Endothelial cell of umbilical vein (primary cell): ENCODE measurements at regions not wholly inside any gene's neighbourhood (a gene's known extent, or its start where the extent isn't known, plus 50 kb on each side); places are given as distances from the start of the nearest gene placed in this dataset.

ENCODE experiments used
- BruUV-seq: library from RNA; stranded (reverse); fragments of 400-500 nt; replicated peaks from 2 replicates; lab custom pipeline; 2021; lab: Mats Ljungman, UMichigan
- CTCF ChIA-PET: fragments of 300-600, 350-600 bp; sonication (Branson Sonifier 250); formaldehyde crosslinking; loops from one replicate; lab custom pipeline; 2021; ENCODE audit warnings: antibody characterized with exemption, inconsistent platforms; lab: Charles Lee
- POLR2A ChIA-PET: fragments of 300-600, 350-600 bp; sonication (Branson Sonifier 250); formaldehyde crosslinking; loops from one replicate; lab custom pipeline; 2021; ENCODE audit warnings: antibody characterized with exemption, inconsistent platforms; lab: Charles Lee
- DNase-seq: peaks from one replicate; pipeline ENCODE4 v3.0.0-alpha.2; 2011; ENCODE audit warnings: low read depth, low spot score
- FAIRE-seq: peaks from 2 replicates; lab custom pipeline; 2011; peaks lifted over from hg19 to GRCh38; lab: Jason Lieb, UNC
- H2AFZ ChIP-seq: 2 replicates; pipeline ENCODE4 v1.6.0; 2012; ENCODE audit warnings: low read depth, low read length, control low read depth, inconsistent platforms
- H3K27ac ChIP-seq: 2 replicates; pipeline ENCODE4 v1.5.1; 2011; ENCODE audit warnings: low read depth, mild to moderate bottlenecking, control low read depth, low read length, moderate library complexity; ENCODE audit not compliant: insufficient read depth
- H3K27me3 ChIP-seq, 2 experiments: 2 replicates each; pipeline versions ENCODE4 v1.6.0 to v1.6.1; 2011; ENCODE audit warnings: low read length in 2 of 2, mixed read lengths in 1 of 2; ENCODE audit not compliant: control insufficient read depth in 2 of 2, insufficient read depth in 2 of 2
- H3K36me3 ChIP-seq, 2 experiments: 2 replicates in 1 of 2; 3 replicates in 1 of 2; pipeline ENCODE4 v1.5.1; 2011; ENCODE audit warnings: low read length in 2 of 2, mild to moderate bottlenecking in 1 of 2, moderate library complexity in 1 of 2; ENCODE audit not compliant: control insufficient read depth in 2 of 2, insufficient read depth in 2 of 2; ENCODE audit errors: extremely low read depth in 1 of 2
- H3K4me1 ChIP-seq: 3 replicates; pipeline ENCODE4 v1.5.1; 2011; ENCODE audit warnings: mild to moderate bottlenecking, low read length; ENCODE audit not compliant: control insufficient read depth, insufficient read depth; ENCODE audit errors: extremely low read depth
- H3K4me2 ChIP-seq: 2 replicates; pipeline ENCODE4 v1.6.1; 2011; ENCODE audit warnings: low read length, control low read depth, mixed read lengths; ENCODE audit not compliant: insufficient read depth
- H3K4me3 ChIP-seq, 3 experiments: fragments of 200-600 bp in 1 of 3; sonication (generic), shearing (Covaris generic) in 1 of 3; replicated peaks in 1 of 3; 2 replicates each; pipeline ENCODE4 v1.5.1; 2011 to 2016; ENCODE audit warnings: control low read depth in 3 of 3, low read length in 3 of 3, mild to moderate bottlenecking in 2 of 3, inconsistent platforms in 1 of 3, low read depth in 1 of 3, moderate library complexity in 1 of 3; ENCODE audit not compliant: insufficient read depth in 1 of 3
- H3K79me2 ChIP-seq: 2 replicates; pipeline ENCODE4 v1.6.0; 2012; ENCODE audit warnings: low read length, inconsistent platforms; ENCODE audit not compliant: control insufficient read depth, insufficient read depth
- H3K9ac ChIP-seq: replicated peaks from 2 replicates; pipeline ENCODE3; 2011; ENCODE audit warnings: low read length, control low read depth; ENCODE audit not compliant: insufficient read depth; ENCODE audit errors: extremely low read depth
- H3K9me1 ChIP-seq: replicated peaks from 3 replicates; pipeline ENCODE4 v1.6.0; 2011; ENCODE audit warnings: mild to moderate bottlenecking, low read length; ENCODE audit not compliant: control insufficient read depth, insufficient read depth; ENCODE audit errors: extremely low read depth
- H3K9me3 ChIP-seq: replicated peaks from 2 replicates; pipeline ENCODE4 v1.5.1; 2012; ENCODE audit warnings: low read length, inconsistent platforms; ENCODE audit not compliant: control insufficient read depth, insufficient read depth
- H4K20me1 ChIP-seq: replicated peaks from 2 replicates; pipeline ENCODE3; 2011; ENCODE audit warnings: mild to moderate bottlenecking, low read length; ENCODE audit not compliant: control insufficient read depth, insufficient read depth; ENCODE audit errors: extremely low read depth
- EZH2 ChIP-seq: IDR thresholded peaks from 2 replicates; pipeline ENCODE4 v1.6.1; 2012; ENCODE audit warnings: borderline replicate concordance, low read depth, mild to moderate bottlenecking, moderate library complexity, low read length, inconsistent platforms; ENCODE audit not compliant: severe bottlenecking
- FOS ChIP-seq: IDR thresholded peaks from 2 replicates; pipeline ENCODE4 v1.6.1; 2011; ENCODE audit warnings: mild to moderate bottlenecking, low read length, moderate library complexity, borderline replicate concordance; ENCODE audit not compliant: insufficient read depth
- GATA2 ChIP-seq: IDR thresholded peaks from 2 replicates; pipeline ENCODE4 v1.7.0; 2011; ENCODE audit warnings: low read depth, mild to moderate bottlenecking, moderate library complexity, mixed read lengths, low read length; ENCODE audit not compliant: insufficient read length, insufficient read depth
- JUN ChIP-seq: IDR thresholded peaks from 2 replicates; pipeline ENCODE4 v1.6.1; 2011; ENCODE audit warnings: borderline replicate concordance, low read depth; ENCODE audit not compliant: insufficient read length, insufficient read depth
- MYC ChIP-seq: IDR thresholded peaks from one replicate; pipeline ENCODE4 v1.6.1; 2011; ENCODE audit warnings: mild to moderate bottlenecking, low read depth, low read length
- POLR2A ChIP-seq: IDR thresholded peaks from 2 replicates; pipeline ENCODE4 v1.6.1; 2012; ENCODE audit warnings: low read depth, mild to moderate bottlenecking, control low read depth, low read length
- POLR2AphosphoS5 ChIP-seq: IDR thresholded peaks from 2 replicates; pipeline ENCODE4 v1.6.1; 2012; ENCODE audit warnings: low read depth, mild to moderate bottlenecking, control low read depth, low read length, moderate library complexity; ENCODE audit not compliant: insufficient read depth
- dilution Hi-C: fragments of 300-500 bp; cut with MboI; formaldehyde crosslinking; loops from one replicate; pipeline ENCODE4 v1.15.0; 2019; ENCODE audit warnings: low sequenced_read_pairs; ENCODE audit not compliant: extremely low pct_ligation_motif_present
- intact Hi-C: fragments of 100-400 bp; cut with micrococcal nuclease; formaldehyde crosslinking; loops from one replicate; pipeline ENCODE4 v1.10.0; 2022
- TF ChIP-seq, protein P1 (sequence below): IDR thresholded peaks from 2 replicates; pipeline ENCODE4 v1.6.1; 2011; ENCODE audit not compliant: insufficient read depth, insufficient read length
- TF ChIP-seq, protein P2 (sequence below), 2 donors: IDR thresholded peaks; 1 replicate in 1 of 2; 2 replicates in 1 of 2; pipeline ENCODE4 v1.5.1; 2011; ENCODE audit warnings: low read length in 2 of 2, mild to moderate bottlenecking in 2 of 2, moderate library complexity in 2 of 2, control low read depth in 1 of 2, inconsistent platforms in 1 of 2, low read depth in 1 of 2; ENCODE audit not compliant: insufficient read depth in 1 of 2; ENCODE audit errors: extremely low read depth in 1 of 2

DNA sequence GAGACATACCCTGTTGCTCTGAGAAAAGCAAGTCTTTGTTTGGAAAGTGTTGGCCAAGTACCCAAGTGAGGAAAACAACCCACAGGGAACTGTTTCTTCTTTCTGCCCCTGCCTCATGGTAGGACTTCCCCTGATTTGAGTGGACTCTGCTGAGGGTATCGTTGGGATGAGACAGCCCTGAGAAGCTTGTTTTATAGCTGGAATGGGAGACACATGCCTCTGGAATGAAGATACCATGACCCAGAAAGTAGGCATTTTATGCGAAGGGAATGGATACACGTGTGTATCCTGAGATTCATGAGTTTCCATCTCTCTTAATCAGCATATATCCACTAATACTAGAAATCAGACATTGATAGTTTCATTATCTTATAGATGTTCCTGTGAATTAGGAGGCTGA is 382.3 kb downstream of the ATP23 start:
- BruUV-seq, result no TSS peak
- no peak for FAIRE-seq

More for the DNA sequence above, 382.3 kb downstream of the ATP23 start:
- H3K4me3 ChIP-seq, result no peak overlapping the region
- H3K36me3 ChIP-seq, result no peaks in the 10 kb centered on the region
- ChIA-PET POLR2A (no interaction called here), CTCF (no interaction called here)
- TF ChIP-seq POLR2A, result no peak
- no peak for TF ChIP-seq FOS
- TF ChIP-seq, protein P1, sequence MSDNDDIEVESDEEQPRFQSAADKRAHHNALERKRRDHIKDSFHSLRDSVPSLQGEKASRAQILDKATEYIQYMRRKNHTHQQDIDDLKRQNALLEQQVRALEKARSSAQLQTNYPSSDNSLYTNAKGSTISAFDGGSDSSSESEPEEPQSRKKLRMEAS, result no peak
- TF ChIP-seq JUN, result no peak
- TF ChIP-seq GATA2, result no peak
- no peak for TF ChIP-seq POLR2AphosphoS5
- no peak for TF ChIP-seq MYC
- no peak for TF ChIP-seq EZH2
- TF ChIP-seq, protein P2, sequence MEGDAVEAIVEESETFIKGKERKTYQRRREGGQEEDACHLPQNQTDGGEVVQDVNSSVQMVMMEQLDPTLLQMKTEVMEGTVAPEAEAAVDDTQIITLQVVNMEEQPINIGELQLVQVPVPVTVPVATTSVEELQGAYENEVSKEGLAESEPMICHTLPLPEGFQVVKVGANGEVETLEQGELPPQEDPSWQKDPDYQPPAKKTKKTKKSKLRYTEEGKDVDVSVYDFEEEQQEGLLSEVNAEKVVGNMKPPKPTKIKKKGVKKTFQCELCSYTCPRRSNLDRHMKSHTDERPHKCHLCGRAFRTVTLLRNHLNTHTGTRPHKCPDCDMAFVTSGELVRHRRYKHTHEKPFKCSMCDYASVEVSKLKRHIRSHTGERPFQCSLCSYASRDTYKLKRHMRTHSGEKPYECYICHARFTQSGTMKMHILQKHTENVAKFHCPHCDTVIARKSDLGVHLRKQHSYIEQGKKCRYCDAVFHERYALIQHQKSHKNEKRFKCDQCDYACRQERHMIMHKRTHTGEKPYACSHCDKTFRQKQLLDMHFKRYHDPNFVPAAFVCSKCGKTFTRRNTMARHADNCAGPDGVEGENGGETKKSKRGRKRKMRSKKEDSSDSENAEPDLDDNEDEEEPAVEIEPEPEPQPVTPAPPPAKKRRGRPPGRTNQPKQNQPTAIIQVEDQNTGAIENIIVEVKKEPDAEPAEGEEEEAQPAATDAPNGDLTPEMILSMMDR (IDR thresholded peaks at IDR 0.05; ENCODE audit: extremely low read depth in 1 of 2, insufficient read depth in 1 of 2, low read depth in 1 of 2, low read length in 2 of 2), result no peak
- H3K4me1 ChIP-seq, result no peaks in the 10 kb centered on the region
- H3K9me1 ChIP-seq, result no peaks in the 10 kb centered on the region
- H3K27me3 ChIP-seq, result no peaks in the 10 kb centered on the region
- no peak for DNase-seq
- H3K4me2 ChIP-seq, result no peak overlapping the region
- H2AFZ ChIP-seq, result no peak overlapping the region
- H4K20me1 ChIP-seq, result no peaks in the 10 kb centered on the region
- dilution Hi-C loops, result no loop called here
- no peak overlapping the region for H3K27ac ChIP-seq
- no peaks in the 10 kb centered on the region for H3K79me2 ChIP-seq
- no peaks in the 10 kb centered on the region for H3K9me3 ChIP-seq
- intact Hi-C loops, result no loop called here
- H3K9ac ChIP-seq, result no peak overlapping the region
